K562 (cell line): ENCODE measurements at regions not wholly inside any gene's neighbourhood (a gene's known extent, or its start where the extent isn't known, plus 50 kb on each side); places are given as distances from the start of the nearest gene placed in this dataset.

Source experiments
- BACH1 ChIP-seq: fragments of 200-800 bp; sonication (Bioruptor generic); IDR thresholded peaks from 2 replicates; pipeline ENCODE4 v1.6.1; 2016; ENCODE audit warnings: missing genetic modification characterization, missing compliant biosample characterization
- CHCHD3 ChIP-seq: fragments of 250-450 bp; sonication (Bioruptor Pico); IDR thresholded peaks from 2 replicates; pipeline ENCODE4 v2.1.2; 2022; ENCODE audit warnings: mild to moderate bottlenecking
- CHD4 ChIP-seq: fragments of 200-600 bp; sonication (generic); IDR thresholded peaks from 3 replicates; pipeline ENCODE4 v1.6.1; 2012; ENCODE audit warnings: low read depth, mild to moderate bottlenecking, mixed read lengths, low read length, inconsistent platforms; ENCODE audit not compliant: insufficient read depth, insufficient replicate concordance, poor library complexity, severe bottlenecking
- DMBX1 ChIP-seq: fragments of 250-450 bp; sonication (Bioruptor Pico); IDR thresholded peaks from 2 replicates; pipeline ENCODE4 v1.8.0; 2022; ENCODE audit warnings: inconsistent platforms, mild to moderate bottlenecking, moderate library complexity, borderline replicate concordance
- DNMT1 ChIP-seq: fragments of 450-650 bp; IDR thresholded peaks from 2 replicates; pipeline ENCODE4 v1.6.1; 2016; ENCODE audit warnings: antibody characterized with exemption, mild to moderate bottlenecking
- HCFC1 ChIP-seq: IDR thresholded peaks from 2 replicates; pipeline ENCODE4 v1.6.1; 2012; ENCODE audit warnings: low read depth, low read length, improper control_type of control experiment
- MCM7 ChIP-seq, 2 experiments: fragments of 450-650 bp; IDR thresholded peaks; 2 replicates each; pipeline ENCODE4 v1.6.1; 2016 to 2018
- NUFIP1 ChIP-seq: fragments of 450-650 bp; IDR thresholded peaks from 2 replicates; pipeline ENCODE4 v1.6.1; 2018; ENCODE audit not compliant: partially characterized antibody
- PTTG1 ChIP-seq: fragments of 450-650 bp; IDR thresholded peaks from 2 replicates; pipeline ENCODE4 v1.6.1; 2016; ENCODE audit warnings: low read depth, mild to moderate bottlenecking, missing genetic modification characterization, missing compliant biosample characterization
- RBM22 ChIP-seq: fragments of 200-400 bp; formaldehyde crosslinking; IDR thresholded peaks from 2 replicates; pipeline ENCODE4 v1.6.1; 2018; ENCODE audit warnings: low read length, low read depth; ENCODE audit not compliant: poor library complexity, severe bottlenecking
- ZC3H4 ChIP-seq: sonication (generic); formaldehyde crosslinking; IDR thresholded peaks from 2 replicates; pipeline ENCODE4 v1.9.0; 2021; ENCODE audit warnings: missing genetic modification reagents, borderline replicate concordance
- ZNF77 ChIP-seq: fragments of 250-450 bp; sonication (Bioruptor Pico); IDR thresholded peaks from 2 replicates; pipeline ENCODE4 v1.5.0; 2020
- TF ChIP-seq, protein P1 (sequence below): fragments of 250-450 bp; sonication (Bioruptor Pico); IDR thresholded peaks from 2 replicates; pipeline ENCODE4 v1.8.0; 2021; ENCODE audit warnings: mild to moderate bottlenecking, moderate library complexity
- TF ChIP-seq, protein P2 (sequence below): fragments of 450-650 bp; IDR thresholded peaks from 2 replicates; pipeline ENCODE4 v1.7.0; 2016; ENCODE audit warnings: borderline replicate concordance
- TF ChIP-seq, protein P3 (sequence below): fragments of 250-450 bp; sonication (Bioruptor Pico); IDR thresholded peaks from 2 replicates; pipeline ENCODE4 v1.5.0; 2020; ENCODE audit warnings: mild to moderate bottlenecking
- TF ChIP-seq, protein P4 (sequence below): IDR thresholded peaks from 2 replicates; pipeline ENCODE4 v1.6.1; 2012; ENCODE audit warnings: low read depth, low read length, improper control_type of control experiment, borderline replicate concordance
- TF ChIP-seq, protein P5 (sequence below): fragments of 250-450 bp; sonication (Bioruptor Pico); IDR thresholded peaks from 2 replicates; pipeline ENCODE4 v1.9.0; 2021; ENCODE audit warnings: mild to moderate bottlenecking
- TF ChIP-seq, protein P6 (sequence below): fragments of 450-650 bp; formaldehyde crosslinking; IDR thresholded peaks from 2 replicates; pipeline ENCODE4 v1.4.0; 2020; ENCODE audit warnings: mild to moderate bottlenecking, moderate library complexity
- TF ChIP-seq, protein P7 (sequence below): sonication (generic); formaldehyde crosslinking; IDR thresholded peaks from 2 replicates; pipeline ENCODE4 v1.8.0; 2022; ENCODE audit warnings: mild to moderate bottlenecking, missing genetic modification reagents

DNA sequence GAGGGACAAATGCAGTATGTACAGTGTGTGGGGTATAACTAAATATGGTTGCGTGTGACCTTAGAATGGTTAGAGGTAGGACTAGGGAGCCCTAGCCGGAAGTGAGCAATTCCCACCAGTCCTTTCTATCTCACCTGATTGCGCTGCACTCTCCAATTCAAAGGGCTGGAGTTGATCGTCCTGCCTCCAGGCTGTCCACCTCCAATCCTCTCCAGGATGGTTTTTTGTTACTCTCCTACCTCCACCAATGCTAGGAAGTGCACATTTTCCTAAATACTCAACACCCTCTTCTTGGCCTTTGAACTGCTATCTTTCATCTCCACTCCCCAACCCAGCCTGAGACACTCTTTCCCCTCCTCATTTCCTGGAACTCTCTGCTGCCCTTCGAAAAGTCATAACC is 181.7 kb upstream of the ASIC2 start (continued):
- TF ChIP-seq, protein P1, sequence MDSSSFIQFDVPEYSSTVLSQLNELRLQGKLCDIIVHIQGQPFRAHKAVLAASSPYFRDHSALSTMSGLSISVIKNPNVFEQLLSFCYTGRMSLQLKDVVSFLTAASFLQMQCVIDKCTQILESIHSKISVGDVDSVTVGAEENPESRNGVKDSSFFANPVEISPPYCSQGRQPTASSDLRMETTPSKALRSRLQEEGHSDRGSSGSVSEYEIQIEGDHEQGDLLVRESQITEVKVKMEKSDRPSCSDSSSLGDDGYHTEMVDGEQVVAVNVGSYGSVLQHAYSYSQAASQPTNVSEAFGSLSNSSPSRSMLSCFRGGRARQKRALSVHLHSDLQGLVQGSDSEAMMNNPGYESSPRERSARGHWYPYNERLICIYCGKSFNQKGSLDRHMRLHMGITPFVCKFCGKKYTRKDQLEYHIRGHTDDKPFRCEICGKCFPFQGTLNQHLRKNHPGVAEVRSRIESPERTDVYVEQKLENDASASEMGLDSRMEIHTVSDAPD: no peak
- TF ChIP-seq, protein P2, sequence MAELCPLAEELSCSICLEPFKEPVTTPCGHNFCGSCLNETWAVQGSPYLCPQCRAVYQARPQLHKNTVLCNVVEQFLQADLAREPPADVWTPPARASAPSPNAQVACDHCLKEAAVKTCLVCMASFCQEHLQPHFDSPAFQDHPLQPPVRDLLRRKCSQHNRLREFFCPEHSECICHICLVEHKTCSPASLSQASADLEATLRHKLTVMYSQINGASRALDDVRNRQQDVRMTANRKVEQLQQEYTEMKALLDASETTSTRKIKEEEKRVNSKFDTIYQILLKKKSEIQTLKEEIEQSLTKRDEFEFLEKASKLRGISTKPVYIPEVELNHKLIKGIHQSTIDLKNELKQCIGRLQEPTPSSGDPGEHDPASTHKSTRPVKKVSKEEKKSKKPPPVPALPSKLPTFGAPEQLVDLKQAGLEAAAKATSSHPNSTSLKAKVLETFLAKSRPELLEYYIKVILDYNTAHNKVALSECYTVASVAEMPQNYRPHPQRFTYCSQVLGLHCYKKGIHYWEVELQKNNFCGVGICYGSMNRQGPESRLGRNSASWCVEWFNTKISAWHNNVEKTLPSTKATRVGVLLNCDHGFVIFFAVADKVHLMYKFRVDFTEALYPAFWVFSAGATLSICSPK: no peak
- no peak for TF ChIP-seq BACH1 (tag)
- TF ChIP-seq ZNF77: no peak
- TF ChIP-seq CHD4: no peak
- TF ChIP-seq, protein P3, sequence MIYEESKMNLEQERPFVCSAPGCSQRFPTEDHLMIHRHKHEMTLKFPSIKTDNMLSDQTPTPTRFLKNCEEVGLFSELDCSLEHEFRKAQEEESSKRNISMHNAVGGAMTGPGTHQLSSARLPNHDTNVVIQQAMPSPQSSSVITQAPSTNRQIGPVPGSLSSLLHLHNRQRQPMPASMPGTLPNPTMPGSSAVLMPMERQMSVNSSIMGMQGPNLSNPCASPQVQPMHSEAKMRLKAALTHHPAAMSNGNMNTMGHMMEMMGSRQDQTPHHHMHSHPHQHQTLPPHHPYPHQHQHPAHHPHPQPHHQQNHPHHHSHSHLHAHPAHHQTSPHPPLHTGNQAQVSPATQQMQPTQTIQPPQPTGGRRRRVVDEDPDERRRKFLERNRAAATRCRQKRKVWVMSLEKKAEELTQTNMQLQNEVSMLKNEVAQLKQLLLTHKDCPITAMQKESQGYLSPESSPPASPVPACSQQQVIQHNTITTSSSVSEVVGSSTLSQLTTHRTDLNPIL: no peak
- TF ChIP-seq DNMT1: no peak
- no peak for TF ChIP-seq CHCHD3 (CRISPR knock-in tag)
- TF ChIP-seq MCM7 (IDR thresholded peaks at IDR 0.05): no peak
- TF ChIP-seq DMBX1 (CRISPR knock-in tag): peak; percentile 48; the same call in 1 of the 2 replicates
- TF ChIP-seq HCFC1: no peak
- TF ChIP-seq ZC3H4 (CRISPR knock-in tag): no peak
- TF ChIP-seq, protein P4, sequence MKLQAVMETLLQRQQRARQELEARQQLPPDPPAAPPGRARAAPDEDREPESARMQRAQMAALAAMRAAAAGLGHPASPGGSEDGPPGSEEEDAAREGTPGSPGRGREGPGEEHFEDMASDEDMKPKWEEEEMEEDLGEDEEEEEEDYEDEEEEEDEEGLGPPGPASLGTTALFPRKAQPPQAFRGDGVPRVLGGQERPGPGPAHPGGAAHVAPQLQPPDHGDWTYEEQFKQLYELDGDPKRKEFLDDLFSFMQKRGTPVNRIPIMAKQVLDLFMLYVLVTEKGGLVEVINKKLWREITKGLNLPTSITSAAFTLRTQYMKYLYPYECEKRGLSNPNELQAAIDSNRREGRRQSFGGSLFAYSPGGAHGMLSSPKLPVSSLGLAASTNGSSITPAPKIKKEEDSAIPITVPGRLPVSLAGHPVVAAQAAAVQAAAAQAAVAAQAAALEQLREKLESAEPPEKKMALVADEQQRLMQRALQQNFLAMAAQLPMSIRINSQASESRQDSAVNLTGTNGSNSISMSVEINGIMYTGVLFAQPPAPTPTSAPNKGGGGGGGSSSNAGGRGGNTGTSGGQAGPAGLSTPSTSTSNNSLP: no peak
- TF ChIP-seq, protein P5, sequence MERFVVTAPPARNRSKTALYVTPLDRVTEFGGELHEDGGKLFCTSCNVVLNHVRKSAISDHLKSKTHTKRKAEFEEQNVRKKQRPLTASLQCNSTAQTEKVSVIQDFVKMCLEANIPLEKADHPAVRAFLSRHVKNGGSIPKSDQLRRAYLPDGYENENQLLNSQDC (CRISPR knock-in tag): no peak
- no peak for TF ChIP-seq NUFIP1
- TF ChIP-seq PTTG1: no peak
- TF ChIP-seq, protein P6, sequence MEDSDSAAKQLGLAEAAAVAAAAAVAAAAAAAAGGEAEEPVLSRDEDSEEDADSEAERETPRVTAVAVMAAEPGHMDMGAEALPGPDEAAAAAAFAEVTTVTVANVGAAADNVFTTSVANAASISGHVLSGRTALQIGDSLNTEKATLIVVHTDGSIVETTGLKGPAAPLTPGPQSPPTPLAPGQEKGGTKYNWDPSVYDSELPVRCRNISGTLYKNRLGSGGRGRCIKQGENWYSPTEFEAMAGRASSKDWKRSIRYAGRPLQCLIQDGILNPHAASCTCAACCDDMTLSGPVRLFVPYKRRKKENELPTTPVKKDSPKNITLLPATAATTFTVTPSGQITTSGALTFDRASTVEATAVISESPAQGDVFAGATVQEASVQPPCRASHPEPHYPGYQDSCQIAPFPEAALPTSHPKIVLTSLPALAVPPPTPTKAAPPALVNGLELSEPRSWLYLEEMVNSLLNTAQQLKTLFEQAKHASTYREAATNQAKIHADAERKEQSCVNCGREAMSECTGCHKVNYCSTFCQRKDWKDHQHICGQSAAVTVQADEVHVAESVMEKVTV (CRISPR knock-in tag): no peak
- TF ChIP-seq, protein P7, sequence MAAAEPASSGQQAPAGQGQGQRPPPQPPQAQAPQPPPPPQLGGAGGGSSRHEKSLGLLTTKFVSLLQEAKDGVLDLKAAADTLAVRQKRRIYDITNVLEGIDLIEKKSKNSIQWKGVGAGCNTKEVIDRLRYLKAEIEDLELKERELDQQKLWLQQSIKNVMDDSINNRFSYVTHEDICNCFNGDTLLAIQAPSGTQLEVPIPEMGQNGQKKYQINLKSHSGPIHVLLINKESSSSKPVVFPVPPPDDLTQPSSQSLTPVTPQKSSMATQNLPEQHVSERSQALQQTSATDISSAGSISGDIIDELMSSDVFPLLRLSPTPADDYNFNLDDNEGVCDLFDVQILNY (CRISPR knock-in tag): no peak
- no peak for TF ChIP-seq RBM22
